Stomach (tissue), 8 donors: ENCODE measurements at regions not wholly inside any gene's neighbourhood (a gene's known extent, or its start where the extent isn't known, plus 50 kb on each side); places are given as distances from the start of the nearest gene placed in this dataset.

Experiments used
- DNase-seq, 2 donors: peaks; one replicate each; pipeline versions ENCODE4 v3.0.0 to v3.0.0-alpha.2; 2013 to 2019
- H3K27ac ChIP-seq, 5 donors: fragments of 200-600 bp in 4 of 5; sonication (generic) in 4 of 5; one replicate each; pipeline ENCODE4 v1.5.1; 2013 to 2019; ENCODE audit warnings: mild to moderate bottlenecking in 1 of 5, moderate library complexity in 1 of 5
- H3K27me3 ChIP-seq, 3 donors: fragments of 200-600 bp; sonication (generic); one replicate each; pipeline ENCODE4 v1.5.1; 2017 to 2019; ENCODE audit warnings: mixed run types in 1 of 3
- H3K36me3 ChIP-seq, 4 donors: fragments of 200-600 bp; sonication (generic); 1 replicate in 3 of 4; 2 replicates in 1 of 4; pipeline ENCODE4 v1.5.1; 2016 to 2019
- H3K4me1 ChIP-seq, 4 donors: fragments of 200-600 bp; sonication (generic); one replicate each; pipeline ENCODE4 v1.5.1; 2016 to 2019
- H3K4me3 ChIP-seq, 4 donors: fragments of 200-600 bp; sonication (generic) in 3 of 4; one replicate each; pipeline ENCODE4 v1.5.1; 2016 to 2019; ENCODE audit warnings: mild to moderate bottlenecking in 1 of 4
- H3K9me3 ChIP-seq, 4 donors: fragments of 200-600 bp; sonication (generic); one replicate each; pipeline ENCODE4 v1.5.1; 2016 to 2019
- EP300 ChIP-seq: sonication (generic); formaldehyde crosslinking; IDR thresholded peaks from one replicate; pipeline ENCODE4 v1.6.1; 2017; ENCODE audit warnings: antibody characterized with exemption
- POLR2A ChIP-seq, 4 donors: fragments of 450-650 bp; IDR thresholded peaks; one replicate each; pipeline ENCODE4 v1.6.1; 2016; ENCODE audit warnings: antibody characterized with exemption in 4 of 4, control low read depth in 2 of 4, mild to moderate bottlenecking in 1 of 4, moderate library complexity in 1 of 4
- POLR2AphosphoS5 ChIP-seq, 3 donors: sonication (generic); formaldehyde crosslinking; IDR thresholded peaks; one replicate each; pipeline ENCODE4 v1.6.1; 2016; ENCODE audit warnings: antibody characterized with exemption in 3 of 3
- WGBS, 5 donors: extraction: QIAGEN DNeasy Blood & Tissue Kit in 3 of 5; methylation state at CpG; one replicate each; pipeline versions ENCODE4 v1.1.5 to v1.1.7; 2013 to 2018; 5-methylcytosine and 5-hydroxymethylcytosine counted together
- intact Hi-C: fragments of 100-400 bp; cut with DNase I; formaldehyde crosslinking; loops from one replicate; pipeline ENCODE4 v1.15.1; 2023; ENCODE audit warnings: low total_unique reads
- TF ChIP-seq, protein P1 (sequence below), 7 experiments: fragments of 450-650 bp in 4 of 7; fragments of 200-600 bp in 3 of 7; sonication (generic) in 3 of 7; IDR thresholded peaks; one replicate each; pipeline ENCODE4 v1.5.1; 2016 to 2019; ENCODE audit warnings: antibody characterized with exemption in 7 of 7, control low read depth in 2 of 7, mild to moderate bottlenecking in 1 of 7
- donor health status: healthy with polysubstance abuse.
- donor health status: Bipolar disorder and iron deficiency.
- donor health status: healthy.

GRCh38 chr14:54312166-54312801 is 84.5 kb upstream of the CDKN3 start:
- DNase-seq = no peak
- Histone ChIP-seq H3K4me1 (peaks cover 0 to 9% (median 0%) of the 10 kb centered on the region in 4 donors), H3K4me3 (no peak overlapping the region), H3K27me3 (no peaks in the 10 kb centered on the region), H3K9me3 (no peaks in the 10 kb centered on the region), H3K27ac (no peak overlapping the region), H3K36me3 (no peaks in the 10 kb centered on the region)
- WGBS, 5 donors = 52 to 72% (median 64%) methylated on average over 3 of the region's 3 CpGs
- TF ChIP-seq POLR2AphosphoS5 (IDR thresholded peaks at IDR 0.05) (no peak), EP300 (no peak), POLR2A (IDR thresholded peaks at IDR 0.05) (no peak)
- TF ChIP-seq, protein P1, sequence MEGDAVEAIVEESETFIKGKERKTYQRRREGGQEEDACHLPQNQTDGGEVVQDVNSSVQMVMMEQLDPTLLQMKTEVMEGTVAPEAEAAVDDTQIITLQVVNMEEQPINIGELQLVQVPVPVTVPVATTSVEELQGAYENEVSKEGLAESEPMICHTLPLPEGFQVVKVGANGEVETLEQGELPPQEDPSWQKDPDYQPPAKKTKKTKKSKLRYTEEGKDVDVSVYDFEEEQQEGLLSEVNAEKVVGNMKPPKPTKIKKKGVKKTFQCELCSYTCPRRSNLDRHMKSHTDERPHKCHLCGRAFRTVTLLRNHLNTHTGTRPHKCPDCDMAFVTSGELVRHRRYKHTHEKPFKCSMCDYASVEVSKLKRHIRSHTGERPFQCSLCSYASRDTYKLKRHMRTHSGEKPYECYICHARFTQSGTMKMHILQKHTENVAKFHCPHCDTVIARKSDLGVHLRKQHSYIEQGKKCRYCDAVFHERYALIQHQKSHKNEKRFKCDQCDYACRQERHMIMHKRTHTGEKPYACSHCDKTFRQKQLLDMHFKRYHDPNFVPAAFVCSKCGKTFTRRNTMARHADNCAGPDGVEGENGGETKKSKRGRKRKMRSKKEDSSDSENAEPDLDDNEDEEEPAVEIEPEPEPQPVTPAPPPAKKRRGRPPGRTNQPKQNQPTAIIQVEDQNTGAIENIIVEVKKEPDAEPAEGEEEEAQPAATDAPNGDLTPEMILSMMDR (IDR thresholded peaks at IDR 0.05) = no peak
- intact Hi-C loops = no loop called here

- intact Hi-C loops = no loop called here
- H3K9me3 ChIP-seq = no peaks in the 10 kb centered on the region
- no peak overlapping the region for H3K27ac ChIP-seq
- DNase-seq = no peak
- no peaks in the 10 kb centered on the region for H3K36me3 ChIP-seq
- no peak for TF ChIP-seq POLR2AphosphoS5 (IDR thresholded peaks at IDR 0.05)
- TF ChIP-seq, protein P1 (IDR thresholded peaks at IDR 0.05) = no peak
- 77 to 90% (median 83%) methylated on average over 11 of the region's 11 CpGs for WGBS, 5 donors
- no peaks in the 10 kb centered on the region for H3K4me1 ChIP-seq
- H3K27me3 ChIP-seq = no peaks in the 10 kb centered on the region
- H3K4me3 ChIP-seq = no peak overlapping the region
Measured at GRCh38 chr14:54314365-54315104, 82.3 kb upstream of the CDKN3 start.

DNA sequence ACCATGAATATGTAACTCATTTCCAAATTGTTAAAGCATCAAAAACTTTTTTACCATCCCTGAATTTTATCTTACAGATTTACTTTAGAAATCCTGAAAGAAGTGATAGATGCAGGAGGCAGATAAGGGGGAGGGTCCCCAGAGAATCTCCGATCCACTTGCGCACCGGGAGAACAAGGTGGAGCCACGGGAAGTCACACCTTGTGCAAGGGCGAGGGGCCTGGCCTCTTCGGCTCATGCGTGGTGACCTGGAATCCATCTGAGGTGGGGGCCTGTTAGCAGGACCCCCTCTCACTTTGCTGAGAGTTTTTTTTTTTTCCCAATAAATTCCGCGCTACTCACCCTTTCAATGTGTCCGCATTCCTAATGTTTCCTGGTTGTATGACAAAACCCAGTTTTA is 80.2 kb upstream of the CDKN3 start:
- 94 to 96% (median 95%) methylated on average over 10 of the region's 10 CpGs for WGBS, 5 donors

DNA sequence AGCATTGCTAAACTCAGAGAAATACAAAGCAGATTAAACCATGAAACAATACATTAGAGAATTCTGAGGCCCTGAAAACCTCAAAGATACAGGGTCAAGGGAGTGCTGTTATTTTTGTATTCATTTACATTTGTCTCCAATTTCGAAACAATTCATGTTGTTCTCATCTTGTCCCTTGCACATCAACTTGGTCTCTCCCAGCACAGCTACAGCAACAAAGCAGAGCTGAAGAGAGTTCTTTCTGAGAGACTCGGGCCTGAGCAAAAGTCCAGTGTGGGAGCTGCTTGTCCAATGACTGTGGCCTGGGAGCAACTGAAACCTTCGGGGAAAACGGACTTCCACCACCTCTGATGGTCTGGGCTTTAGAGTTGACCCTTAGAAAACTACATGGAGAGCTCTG is 79.4 kb upstream of the CDKN3 start:
- Histone ChIP-seq H3K4me1 (no peaks in the 10 kb centered on the region), H3K36me3 (no peaks in the 10 kb centered on the region), H3K9me3 (no peaks in the 10 kb centered on the region), H3K27me3 (no peaks in the 10 kb centered on the region), H3K27ac (no peak overlapping the region), H3K4me3 (no peak overlapping the region)
- intact Hi-C loops = no loop called here
- 62 to 89% (median 81%) methylated on average over 4 of the region's 4 CpGs for WGBS, 5 donors
- TF ChIP-seq EP300 (no peak), POLR2A (IDR thresholded peaks at IDR 0.05) (no peak), POLR2AphosphoS5 (IDR thresholded peaks at IDR 0.05) (no peak)
- TF ChIP-seq, protein P1 (IDR thresholded peaks at IDR 0.05) = no peak
- DNase-seq = no peak

More for the DNA sequence above, 80.2 kb upstream of the CDKN3 start:
- Histone ChIP-seq H3K27ac (no peak overlapping the region), H3K9me3 (no peaks in the 10 kb centered on the region), H3K4me1 (no peaks in the 10 kb centered on the region), H3K4me3 (no peak overlapping the region), H3K36me3 (no peaks in the 10 kb centered on the region), H3K27me3 (no peaks in the 10 kb centered on the region)
- intact Hi-C loops = no loop called here
- DNase-seq = no peak
- no peak for TF ChIP-seq POLR2AphosphoS5 (IDR thresholded peaks at IDR 0.05)
- no peak for TF ChIP-seq POLR2A (IDR thresholded peaks at IDR 0.05)
- TF ChIP-seq, protein P1 (IDR thresholded peaks at IDR 0.05) = no peak
- TF ChIP-seq EP300 = no peak
